Suprapubic skin (tissue), 4 donors: ENCODE measurements at regions not wholly inside any gene's neighbourhood (a gene's known extent, or its start where the extent isn't known, plus 50 kb on each side); places are given as distances from the start of the nearest gene placed in this dataset.

ENCODE experiments used
- DNase-seq, 2 donors: peaks; one replicate each; pipeline ENCODE4 v3.0.0-alpha.2; 2019; ENCODE audit warnings: low spot score in 2 of 2
- H3K27ac ChIP-seq: fragments of 200-600 bp; sonication (generic); one replicate; pipeline ENCODE4 v1.5.1; 2019
- H3K27me3 ChIP-seq: fragments of 200-600 bp; sonication (generic); one replicate; pipeline ENCODE4 v1.5.1; 2019
- H3K36me3 ChIP-seq: fragments of 200-600 bp; sonication (generic); one replicate; pipeline ENCODE4 v1.5.1; 2019
- H3K4me1 ChIP-seq: fragments of 200-600 bp; sonication (generic); one replicate; pipeline ENCODE4 v1.5.1; 2019
- H3K4me3 ChIP-seq: fragments of 200-600 bp; sonication (generic); one replicate; pipeline ENCODE4 v1.5.1; 2019; ENCODE audit warnings: mild to moderate bottlenecking
- H3K9me3 ChIP-seq: fragments of 200-600 bp; sonication (generic); one replicate; pipeline ENCODE4 v1.5.1; 2019
- EP300 ChIP-seq: sonication (generic); formaldehyde crosslinking; IDR thresholded peaks from one replicate; pipeline ENCODE4 v1.6.1; 2017; ENCODE audit warnings: antibody characterized with exemption
- POLR2A ChIP-seq, 2 donors: fragments of 450-650 bp; IDR thresholded peaks; one replicate each; pipeline ENCODE4 v1.6.1; 2017; ENCODE audit warnings: antibody characterized with exemption in 2 of 2, mild to moderate bottlenecking in 2 of 2, moderate library complexity in 2 of 2
- POLR2AphosphoS5 ChIP-seq, 3 donors: sonication (generic); formaldehyde crosslinking; IDR thresholded peaks; one replicate each; pipeline ENCODE4 v1.6.1; 2017; ENCODE audit warnings: antibody characterized with exemption in 3 of 3
- WGBS: methylation state at CpG from one replicate; pipeline ENCODE4 v1.1.5; 2018; 5-methylcytosine and 5-hydroxymethylcytosine counted together
- TF ChIP-seq, protein P1 (sequence below), 2 donors: fragments of 200-600 bp in 1 of 2; fragments of 450-650 bp in 1 of 2; sonication (generic) in 1 of 2; IDR thresholded peaks; one replicate each; pipeline ENCODE4 v1.5.1; 2016 to 2019; ENCODE audit warnings: antibody characterized with exemption in 2 of 2, mild to moderate bottlenecking in 1 of 2, moderate library complexity in 1 of 2

GRCh38 chr1:11394592-11395245 lies 84.2 kb upstream of the DISP3 start:
- peaks cover 70% of the 10 kb centered on the region for H3K27me3 ChIP-seq
- WGBS: 47% methylated on average over 10 of the region's 10 CpGs
- H3K9me3 ChIP-seq: no peaks in the 10 kb centered on the region
- no peak overlapping the region for H3K27ac ChIP-seq
- no peaks in the 10 kb centered on the region for H3K36me3 ChIP-seq
- TF ChIP-seq, protein P1, sequence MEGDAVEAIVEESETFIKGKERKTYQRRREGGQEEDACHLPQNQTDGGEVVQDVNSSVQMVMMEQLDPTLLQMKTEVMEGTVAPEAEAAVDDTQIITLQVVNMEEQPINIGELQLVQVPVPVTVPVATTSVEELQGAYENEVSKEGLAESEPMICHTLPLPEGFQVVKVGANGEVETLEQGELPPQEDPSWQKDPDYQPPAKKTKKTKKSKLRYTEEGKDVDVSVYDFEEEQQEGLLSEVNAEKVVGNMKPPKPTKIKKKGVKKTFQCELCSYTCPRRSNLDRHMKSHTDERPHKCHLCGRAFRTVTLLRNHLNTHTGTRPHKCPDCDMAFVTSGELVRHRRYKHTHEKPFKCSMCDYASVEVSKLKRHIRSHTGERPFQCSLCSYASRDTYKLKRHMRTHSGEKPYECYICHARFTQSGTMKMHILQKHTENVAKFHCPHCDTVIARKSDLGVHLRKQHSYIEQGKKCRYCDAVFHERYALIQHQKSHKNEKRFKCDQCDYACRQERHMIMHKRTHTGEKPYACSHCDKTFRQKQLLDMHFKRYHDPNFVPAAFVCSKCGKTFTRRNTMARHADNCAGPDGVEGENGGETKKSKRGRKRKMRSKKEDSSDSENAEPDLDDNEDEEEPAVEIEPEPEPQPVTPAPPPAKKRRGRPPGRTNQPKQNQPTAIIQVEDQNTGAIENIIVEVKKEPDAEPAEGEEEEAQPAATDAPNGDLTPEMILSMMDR (IDR thresholded peaks at IDR 0.05): no peak
- TF ChIP-seq POLR2A (IDR thresholded peaks at IDR 0.05) (no peak), POLR2AphosphoS5 (IDR thresholded peaks at IDR 0.05) (no peak), EP300 (no peak)
- H3K4me3 ChIP-seq: no peak overlapping the region
- H3K4me1 ChIP-seq: no peaks in the 10 kb centered on the region
- no peak for DNase-seq

- TF ChIP-seq, protein P1 (IDR thresholded peaks at IDR 0.05): no peak
- Histone ChIP-seq H3K27me3 (peaks cover 67% of the 10 kb centered on the region), H3K9me3 (no peaks in the 10 kb centered on the region), H3K4me3 (no peak overlapping the region), H3K36me3 (no peaks in the 10 kb centered on the region), H3K4me1 (no peaks in the 10 kb centered on the region), H3K27ac (no peak overlapping the region)
- DNase-seq: no peak
- WGBS: 81% methylated on average over 2 of the region's 9 CpGs
Measured at GRCh38 chr1:11395616-11396015, 83.3 kb upstream of the DISP3 start.

- Histone ChIP-seq H3K9me3 (no peaks in the 10 kb centered on the region), H3K4me1 (no peaks in the 10 kb centered on the region), H3K4me3 (no peak overlapping the region), H3K27ac (no peak overlapping the region), H3K36me3 (no peaks in the 10 kb centered on the region), H3K27me3 (peaks cover 59% of the 10 kb centered on the region)
- DNase-seq: no peak
- no peak for TF ChIP-seq POLR2AphosphoS5 (IDR thresholded peaks at IDR 0.05)
- TF ChIP-seq, protein P1 (IDR thresholded peaks at IDR 0.05): no peak
- WGBS: 53% methylated on average over 8 of the region's 16 CpGs
Measured at GRCh38 chr1:11397151-11397901, 81.6 kb upstream of the DISP3 start.

- Histone ChIP-seq H3K9me3 (no peaks in the 10 kb centered on the region), H3K4me1 (no peaks in the 10 kb centered on the region), H3K27me3 (peaks cover 49% of the 10 kb centered on the region), H3K27ac (no peak overlapping the region), H3K36me3 (no peaks in the 10 kb centered on the region), H3K4me3 (no peak overlapping the region)
- no peak for DNase-seq
- WGBS: 94% methylated on average over 6 of the region's 6 CpGs
- TF ChIP-seq POLR2AphosphoS5 (IDR thresholded peaks at IDR 0.05): no peak
- TF ChIP-seq EP300: no peak
- TF ChIP-seq POLR2A (IDR thresholded peaks at IDR 0.05): no peak
- TF ChIP-seq, protein P1 (IDR thresholded peaks at IDR 0.05): no peak
Measured at GRCh38 chr1:11399250-11399649, 79.7 kb upstream of the DISP3 start.

GRCh38 chr1:11400155-11400554 lies 78.8 kb upstream of the DISP3 start:
- no peak for DNase-seq
- TF ChIP-seq EP300 (no peak), POLR2A (IDR thresholded peaks at IDR 0.05) (no peak), POLR2AphosphoS5 (IDR thresholded peaks at IDR 0.05) (no peak)
- TF ChIP-seq, protein P1 (IDR thresholded peaks at IDR 0.05): no peak
- no peak overlapping the region for H3K4me3 ChIP-seq
- WGBS: 53% methylated on average over 3 of the region's 3 CpGs
- H3K27me3 ChIP-seq: peaks cover 45% of the 10 kb centered on the region
- no peaks in the 10 kb centered on the region for H3K36me3 ChIP-seq
- no peaks in the 10 kb centered on the region for H3K9me3 ChIP-seq
- H3K4me1 ChIP-seq: no peaks in the 10 kb centered on the region
- no peak overlapping the region for H3K27ac ChIP-seq
